CD4-positive, CD25-positive, alpha-beta regulatory T cell (primary cell): ENCODE measurements at regions not wholly inside any gene's neighbourhood (a gene's known extent, or its start where the extent isn't known, plus 50 kb on each side); places are given as distances from the start of the nearest gene placed in this dataset.
"Not testable (repeated sequence)": the region's sequence is repeated elsewhere in the genome, so short reads cannot be mapped to it uniquely, and the experiment has no call there.

Experiments
- ATAC-seq, 2 donors: fragments of 150-1000 bp; cut with Tn5 transposase; one replicate each; pipeline ENCODE4 v1.10.0; 2021; ENCODE audit warnings: low read depth in 2 of 2, moderate number of reproducible peaks in 2 of 2, moderate library complexity in 1 of 2
- DNase-seq, 3 donors: peaks; one replicate each; pipeline versions ENCODE4 v3.0.0 to v3.0.0-alpha.2; 2012 to 2022; ENCODE audit warnings: mixed read lengths in 1 of 3
- H3K27ac ChIP-seq: one replicate; pipeline ENCODE4 v1.7.0; 2013; ENCODE audit warnings: mild to moderate bottlenecking, low read length; ENCODE audit not compliant: insufficient read depth, poor library complexity, severe bottlenecking
- H3K27me3 ChIP-seq: one replicate; pipeline ENCODE4 v1.7.0; 2013; ENCODE audit warnings: low read length; ENCODE audit not compliant: control insufficient read depth, insufficient read depth
- H3K36me3 ChIP-seq: one replicate; pipeline ENCODE4 v1.7.0; 2013; ENCODE audit warnings: mild to moderate bottlenecking, low read length, moderate library complexity; ENCODE audit not compliant: control insufficient read depth, insufficient read depth
- H3K4me1 ChIP-seq: 2 replicates; pipeline ENCODE4 v1.7.0; 2013; ENCODE audit warnings: mild to moderate bottlenecking, low read length; ENCODE audit not compliant: insufficient read depth, control insufficient read depth, poor library complexity, severe bottlenecking
- H3K4me3 ChIP-seq: one replicate; pipeline ENCODE4 v1.7.0; 2013; ENCODE audit warnings: low read depth, mild to moderate bottlenecking, low read length, moderate library complexity
- H3K9me3 ChIP-seq, 2 experiments: 1 replicate in 1 of 2; 2 replicates in 1 of 2; pipeline ENCODE4 v1.7.0; 2013; ENCODE audit warnings: low read length in 2 of 2, mild to moderate bottlenecking in 1 of 2, moderate library complexity in 1 of 2; ENCODE audit not compliant: control insufficient read depth in 2 of 2
- H3K27ac Mint-ChIP-seq, 3 donors: one replicate each; pipeline ENCODE4 v1.8.0; 2020 to 2022; ENCODE audit warnings: mild to moderate bottlenecking in 3 of 3, mixed read lengths in 3 of 3, moderate library complexity in 2 of 3
- H3K27me3 Mint-ChIP-seq: one replicate; pipeline ENCODE4 v1.8.0; 2022; ENCODE audit warnings: mild to moderate bottlenecking, mixed read lengths
- H3K36me3 Mint-ChIP-seq: one replicate; pipeline ENCODE4 v1.8.0; 2020; ENCODE audit warnings: mixed read lengths
- H3K4me1 Mint-ChIP-seq, 4 donors: one replicate each; pipeline ENCODE4 v1.8.0; 2020 to 2022; ENCODE audit warnings: mixed read lengths in 4 of 4, mild to moderate bottlenecking in 1 of 4
- H3K4me3 Mint-ChIP-seq, 4 donors: one replicate each; pipeline ENCODE4 v1.8.0; 2020 to 2022; ENCODE audit warnings: mild to moderate bottlenecking in 4 of 4, mixed read lengths in 4 of 4, moderate library complexity in 3 of 4
- H3K9me3 Mint-ChIP-seq, 7 donors: one replicate each; pipeline ENCODE4 v1.8.0; 2020 to 2022; ENCODE audit warnings: mixed read lengths in 7 of 7, mild to moderate bottlenecking in 3 of 7, moderate library complexity in 2 of 7

GRCh38 chr7:112942125-112942524 lies 144.5 kb downstream of the GPR85 start:
- not testable (repeated sequence) for H3K4me3 Mint-ChIP-seq, ATAC-seq, H3K36me3 Mint-ChIP-seq, H3K4me3 ChIP-seq, H3K36me3 ChIP-seq, H3K9me3 ChIP-seq, H3K27ac Mint-ChIP-seq, DNase-seq, H3K27ac ChIP-seq, H3K9me3 Mint-ChIP-seq
- Histone ChIP-seq H3K4me1 (peaks cover 29% of the 10 kb centered on the region), H3K27me3 (peaks cover 17% of the 10 kb centered on the region)
- Mint-ChIP-seq H3K27me3 (peaks cover 18% of the 10 kb centered on the region), H3K4me1 (peaks cover 21 to 32% (median 24%) of the 10 kb centered on the region in 4 donors)

GRCh38 chr7:112940314-112940732 lies 146.3 kb downstream of the GPR85 start:
- H3K4me1 Mint-ChIP-seq: peaks cover 22 to 49% (median 37%) of the 10 kb centered on the region in 4 donors
- H3K36me3 Mint-ChIP-seq: peaks cover 9% of the 10 kb centered on the region
- peaks cover 0 to 1% (median 0%) of the 10 kb centered on the region in 7 donors for H3K9me3 Mint-ChIP-seq
- H3K27ac Mint-ChIP-seq: peak overlapping the region; percentile 90 to 95 (median 95)
- Histone ChIP-seq H3K4me1 (peaks cover 31% of the 10 kb centered on the region), H3K27me3 (peaks cover 7% of the 10 kb centered on the region), H3K36me3 (no peaks in the 10 kb centered on the region), H3K27ac (peak overlapping the region; percentile 78), H3K9me3 (no peaks in the 10 kb centered on the region), H3K4me3 (peak overlapping the region; percentile 95)
- ATAC-seq (no peak), DNase-seq (no peak)
- H3K27me3 Mint-ChIP-seq: peaks cover 4% of the 10 kb centered on the region
- H3K4me3 Mint-ChIP-seq: peak overlapping the region; percentile 90 to 98 (median 95)

- H3K4me1 Mint-ChIP-seq: peaks cover 26 to 54% (median 41%) of the 10 kb centered on the region in 4 donors
- peak; percentile 98 for ATAC-seq
- Histone ChIP-seq H3K36me3 (no peaks in the 10 kb centered on the region), H3K27ac (peak overlapping the region; percentile 78), H3K4me1 (peaks cover 31% of the 10 kb centered on the region), H3K4me3 (peak overlapping the region; percentile 95), H3K9me3 (no peaks in the 10 kb centered on the region), H3K27me3 (peaks cover 4% of the 10 kb centered on the region)
- peak; percentile 99 for DNase-seq
- peak overlapping the region; percentile 90 to 95 (median 95) for H3K27ac Mint-ChIP-seq
- H3K27me3 Mint-ChIP-seq: peaks cover 4% of the 10 kb centered on the region
- H3K4me3 Mint-ChIP-seq: peak overlapping the region; percentile 90 to 98 (median 95)
- peaks cover 11% of the 10 kb centered on the region for H3K36me3 Mint-ChIP-seq
- H3K9me3 Mint-ChIP-seq: peaks cover 0 to 1% (median 0%) of the 10 kb centered on the region in 7 donors
These were observed 146.9 kb downstream of the GPR85 start for GRCh38 chr7:112939574-112940313.

- H3K4me1 Mint-ChIP-seq: peaks cover 33 to 62% (median 48%) of the 10 kb centered on the region in 4 donors
- H3K27me3 ChIP-seq: peaks cover 3% of the 10 kb centered on the region
- H3K9me3 ChIP-seq: no peaks in the 10 kb centered on the region
- peak overlapping the region; percentile 95 for H3K4me3 ChIP-seq
- H3K27me3 Mint-ChIP-seq: peaks cover 4% of the 10 kb centered on the region
- ATAC-seq (no peak), DNase-seq (peak in 1 of 3 donors; percentile 16)
- H3K27ac Mint-ChIP-seq: peak overlapping the region; percentile 79 to 90 (median 88)
- peaks cover 0 to 1% (median 0%) of the 10 kb centered on the region in 7 donors for H3K9me3 Mint-ChIP-seq
- peaks cover 31% of the 10 kb centered on the region for H3K4me1 ChIP-seq
- no peaks in the 10 kb centered on the region for H3K36me3 ChIP-seq
- H3K4me3 Mint-ChIP-seq: peak overlapping the region; percentile 90 to 98 (median 95)
- peaks cover 17% of the 10 kb centered on the region for H3K36me3 Mint-ChIP-seq
- peak overlapping the region; percentile 78 for H3K27ac ChIP-seq
These were observed 147.6 kb downstream of the GPR85 start for GRCh38 chr7:112938863-112939573.

GRCh38 chr7:112937651-112938415 lies 147.6 kb upstream of the TMEM168 start:
- Histone ChIP-seq H3K27me3 (no peaks in the 10 kb centered on the region), H3K4me3 (peak overlapping the region; percentile 95), H3K4me1 (peaks cover 31% of the 10 kb centered on the region), H3K36me3 (no peaks in the 10 kb centered on the region), H3K9me3 (no peaks in the 10 kb centered on the region), H3K27ac (peak overlapping the region; percentile 78)
- H3K36me3 Mint-ChIP-seq: peaks cover 24% of the 10 kb centered on the region
- H3K27me3 Mint-ChIP-seq: no peaks in the 10 kb centered on the region
- peak overlapping the region; percentile 90 to 98 (median 95) for H3K4me3 Mint-ChIP-seq
- peaks cover 34 to 70% (median 50%) of the 10 kb centered on the region in 4 donors for H3K4me1 Mint-ChIP-seq
- ATAC-seq (no peak), DNase-seq (peak in 1 of 3 donors; percentile 29)
- peaks cover 0 to 1% (median 0%) of the 10 kb centered on the region in 7 donors for H3K9me3 Mint-ChIP-seq
- peak overlapping the region in 2 of 3 donors; percentile 80 to 90 for H3K27ac Mint-ChIP-seq

GRCh38 chr7:112933598-112933997 lies 143.4 kb upstream of the TMEM168 start:
- Histone ChIP-seq H3K4me1 (peaks cover 17% of the 10 kb centered on the region), H3K4me3 (no peak overlapping the region), H3K36me3 (no peaks in the 10 kb centered on the region), H3K27me3 (no peaks in the 10 kb centered on the region), H3K9me3 (no peaks in the 10 kb centered on the region), H3K27ac (no peak overlapping the region)
- no peak for ATAC-seq
- H3K4me1 Mint-ChIP-seq: peaks cover 31 to 81% (median 53%) of the 10 kb centered on the region in 4 donors
- H3K9me3 Mint-ChIP-seq: peaks cover 0 to 1% (median 0%) of the 10 kb centered on the region in 7 donors
- no peaks in the 10 kb centered on the region for H3K27me3 Mint-ChIP-seq
- H3K36me3 Mint-ChIP-seq: peaks cover 38% of the 10 kb centered on the region
- no peak overlapping the region for H3K4me3 Mint-ChIP-seq
- H3K27ac Mint-ChIP-seq: no peak overlapping the region
- no peak for DNase-seq

GRCh38 chr7:112930787-112931186 lies 140.6 kb upstream of the TMEM168 start:
- no peak for DNase-seq
- no peaks in the 10 kb centered on the region for H3K27me3 Mint-ChIP-seq
- no peak for ATAC-seq
- H3K27ac Mint-ChIP-seq: no peak overlapping the region
- H3K4me1 Mint-ChIP-seq: peaks cover 35 to 69% (median 42%) of the 10 kb centered on the region in 4 donors
- Histone ChIP-seq H3K27me3 (no peaks in the 10 kb centered on the region), H3K27ac (no peak overlapping the region), H3K4me3 (no peak overlapping the region), H3K36me3 (no peaks in the 10 kb centered on the region), H3K9me3 (no peaks in the 10 kb centered on the region), H3K4me1 (no peaks in the 10 kb centered on the region)
- peak overlapping the region in 1 of 4 donors; percentile 3 for H3K4me3 Mint-ChIP-seq
- no peaks in the 10 kb centered on the region for H3K9me3 Mint-ChIP-seq
- peaks cover 31% of the 10 kb centered on the region for H3K36me3 Mint-ChIP-seq
